ENCODE measurements at regions not wholly inside any gene's neighbourhood (a gene's known extent, or its start where the extent isn't known, plus 50 kb on each side); places are given as distances from the start of the nearest gene placed in this dataset.

DNA sequence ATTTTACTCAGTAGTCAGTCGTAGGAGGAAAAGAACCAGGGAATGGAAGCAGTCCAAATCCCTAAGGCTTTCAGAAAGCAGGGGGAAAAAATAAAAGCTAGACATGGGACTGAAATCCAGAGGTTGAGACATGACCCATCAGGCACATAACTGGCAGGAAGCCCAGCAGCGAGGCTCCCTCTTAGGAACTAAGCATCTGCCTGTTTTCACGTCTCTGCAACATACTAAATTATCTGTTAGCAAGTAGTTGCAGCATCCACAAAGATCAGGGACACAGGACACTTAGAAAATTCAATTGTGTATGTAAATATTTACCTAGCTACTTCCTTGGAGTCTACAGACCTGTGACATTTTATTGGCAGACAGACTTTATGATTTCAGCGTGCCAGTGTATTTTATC lies 118.0 kb upstream of the EDNRA start:
- TF ChIP-seq, protein P1, sequence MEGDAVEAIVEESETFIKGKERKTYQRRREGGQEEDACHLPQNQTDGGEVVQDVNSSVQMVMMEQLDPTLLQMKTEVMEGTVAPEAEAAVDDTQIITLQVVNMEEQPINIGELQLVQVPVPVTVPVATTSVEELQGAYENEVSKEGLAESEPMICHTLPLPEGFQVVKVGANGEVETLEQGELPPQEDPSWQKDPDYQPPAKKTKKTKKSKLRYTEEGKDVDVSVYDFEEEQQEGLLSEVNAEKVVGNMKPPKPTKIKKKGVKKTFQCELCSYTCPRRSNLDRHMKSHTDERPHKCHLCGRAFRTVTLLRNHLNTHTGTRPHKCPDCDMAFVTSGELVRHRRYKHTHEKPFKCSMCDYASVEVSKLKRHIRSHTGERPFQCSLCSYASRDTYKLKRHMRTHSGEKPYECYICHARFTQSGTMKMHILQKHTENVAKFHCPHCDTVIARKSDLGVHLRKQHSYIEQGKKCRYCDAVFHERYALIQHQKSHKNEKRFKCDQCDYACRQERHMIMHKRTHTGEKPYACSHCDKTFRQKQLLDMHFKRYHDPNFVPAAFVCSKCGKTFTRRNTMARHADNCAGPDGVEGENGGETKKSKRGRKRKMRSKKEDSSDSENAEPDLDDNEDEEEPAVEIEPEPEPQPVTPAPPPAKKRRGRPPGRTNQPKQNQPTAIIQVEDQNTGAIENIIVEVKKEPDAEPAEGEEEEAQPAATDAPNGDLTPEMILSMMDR (IDR thresholded peaks at IDR 0.05): no peak
- no peak for TF ChIP-seq POLR2A (IDR thresholded peaks at IDR 0.05)
- no peak for TF ChIP-seq POLR2AphosphoS5 (IDR thresholded peaks at IDR 0.05)

Data from breast epithelium (tissue), 3 donors.